ENCODE measurements at regions not wholly inside any gene's neighbourhood (a gene's known extent, or its start where the extent isn't known, plus 50 kb on each side); places are given as distances from the start of the nearest gene placed in this dataset.

GRCh38 chr17:51347851-51348584 is 87.7 kb downstream of the UTP18 start:
- H3K4me2 ChIP-seq (ENCODE audit: low read length, poor library complexity, severe bottlenecking), result no peak overlapping the region
- H3K27ac ChIP-seq (ENCODE audit: low read length, poor library complexity, severe bottlenecking), result no peak overlapping the region
- no peak overlapping the region for H2AFZ ChIP-seq (ENCODE audit: low read depth, low read length)
- H4K8ac ChIP-seq (ENCODE audit: low read length), result no peak overlapping the region
- no peak overlapping the region for H4K91ac ChIP-seq (ENCODE audit: low read length)
- no peak for DNase-seq
- H3K18ac ChIP-seq (ENCODE audit: low read depth in 1 of 2, low read length in 2 of 2), result no peak overlapping the region
- no peak overlapping the region for H2BK12ac ChIP-seq (ENCODE audit: low read length in 2 of 2)
- H3K27me3 ChIP-seq (ENCODE audit: control insufficient read depth in 1 of 2, insufficient read depth in 1 of 2, low read length in 2 of 2), result peaks cover 13 to 44% of the 10 kb centered on the region in 2 experiments
- H3K4me1 ChIP-seq (ENCODE audit: control insufficient read depth, insufficient read depth, low read depth, low read length), result no peaks in the 10 kb centered on the region
- no peaks in the 10 kb centered on the region for H3K9me3 ChIP-seq (ENCODE audit: control insufficient read depth, low read length)
- no peaks in the 10 kb centered on the region for H3K36me3 ChIP-seq (ENCODE audit: control insufficient read depth in 1 of 2, insufficient read depth in 2 of 2, low read depth in 1 of 2, low read length in 2 of 2)
- no peak overlapping the region for H2BK5ac ChIP-seq (ENCODE audit: low read depth, low read length, poor library complexity, severe bottlenecking)
- H2BK15ac ChIP-seq (ENCODE audit: low read depth, poor library complexity, severe bottlenecking), result no peak overlapping the region
- H3K4me3 ChIP-seq (ENCODE audit: insufficient read depth in 1 of 2, low read depth in 1 of 2, low read length in 2 of 2), result no peak overlapping the region
- H2AK5ac ChIP-seq (ENCODE audit: low read length, severe bottlenecking), result no peak overlapping the region
- no peak overlapping the region for H2BK120ac ChIP-seq (ENCODE audit: low read depth, low read length)
- H3K23ac ChIP-seq (ENCODE audit: low read length in 2 of 2), result no peak overlapping the region
- no peaks in the 10 kb centered on the region for H3K79me1 ChIP-seq (replicated peaks; ENCODE audit: low read length, poor library complexity, severe bottlenecking)
- H3K14ac ChIP-seq (ENCODE audit: low read length in 2 of 2), result no peak overlapping the region
- H3K4ac ChIP-seq (ENCODE audit: low read depth in 1 of 2, low read length in 2 of 2), result no peak overlapping the region
- no peak overlapping the region for H3K9ac ChIP-seq (ENCODE audit: low read length)
- WGBS, result 57% methylated on average over 1 of the region's 5 CpGs

GRCh38 chr17:51351080-51351479 is 90.7 kb downstream of the UTP18 start:
- Histone ChIP-seq H3K18ac (ENCODE audit: low read depth in 1 of 2, low read length in 2 of 2) (no peak overlapping the region), H2BK120ac (ENCODE audit: low read depth, low read length) (no peak overlapping the region), H3K27me3 (ENCODE audit: control insufficient read depth in 1 of 2, insufficient read depth in 1 of 2, low read length in 2 of 2) (peaks cover 25 to 45% of the 10 kb centered on the region in 2 experiments), H2BK5ac (ENCODE audit: low read depth, low read length, poor library complexity, severe bottlenecking) (no peak overlapping the region), H3K9me3 (ENCODE audit: control insufficient read depth, low read length) (no peaks in the 10 kb centered on the region), H3K4me1 (ENCODE audit: control insufficient read depth, insufficient read depth, low read depth, low read length) (no peaks in the 10 kb centered on the region), H3K79me1 (replicated peaks; ENCODE audit: low read length, poor library complexity, severe bottlenecking) (no peaks in the 10 kb centered on the region), H3K4me2 (ENCODE audit: low read length, poor library complexity, severe bottlenecking) (no peak overlapping the region), H3K23ac (ENCODE audit: low read length in 2 of 2) (no peak overlapping the region), H3K4ac (ENCODE audit: low read depth in 1 of 2, low read length in 2 of 2) (no peak overlapping the region), H2BK12ac (ENCODE audit: low read length in 2 of 2) (no peak overlapping the region), H2AFZ (ENCODE audit: low read depth, low read length) (no peak overlapping the region), H4K91ac (ENCODE audit: low read length) (no peak overlapping the region), H3K27ac (ENCODE audit: low read length, poor library complexity, severe bottlenecking) (no peak overlapping the region), H3K36me3 (ENCODE audit: control insufficient read depth in 1 of 2, insufficient read depth in 2 of 2, low read depth in 1 of 2, low read length in 2 of 2) (no peaks in the 10 kb centered on the region), H3K9ac (ENCODE audit: low read length) (no peak overlapping the region), H4K8ac (ENCODE audit: low read length) (no peak overlapping the region), H2BK15ac (ENCODE audit: low read depth, poor library complexity, severe bottlenecking) (no peak overlapping the region), H3K14ac (ENCODE audit: low read length in 2 of 2) (no peak overlapping the region), H3K4me3 (ENCODE audit: insufficient read depth in 1 of 2, low read depth in 1 of 2, low read length in 2 of 2) (no peak overlapping the region), H2AK5ac (ENCODE audit: low read length, severe bottlenecking) (no peak overlapping the region)
- DNase-seq, result no peak
- 75% methylated on average over 6 of the region's 6 CpGs for WGBS

GRCh38 chr17:51351890-51352289 is 91.5 kb downstream of the UTP18 start:
- Histone ChIP-seq H4K91ac (ENCODE audit: low read length) (no peak overlapping the region), H3K4me2 (ENCODE audit: low read length, poor library complexity, severe bottlenecking) (no peak overlapping the region), H2AFZ (ENCODE audit: low read depth, low read length) (no peak overlapping the region), H3K79me1 (replicated peaks; ENCODE audit: low read length, poor library complexity, severe bottlenecking) (no peaks in the 10 kb centered on the region), H2AK5ac (ENCODE audit: low read length, severe bottlenecking) (no peak overlapping the region), H2BK120ac (ENCODE audit: low read depth, low read length) (no peak overlapping the region), H2BK12ac (ENCODE audit: low read length in 2 of 2) (no peak overlapping the region), H2BK5ac (ENCODE audit: low read depth, low read length, poor library complexity, severe bottlenecking) (no peak overlapping the region), H3K36me3 (ENCODE audit: control insufficient read depth in 1 of 2, insufficient read depth in 2 of 2, low read depth in 1 of 2, low read length in 2 of 2) (no peaks in the 10 kb centered on the region), H3K14ac (ENCODE audit: low read length in 2 of 2) (no peak overlapping the region), H2BK15ac (ENCODE audit: low read depth, poor library complexity, severe bottlenecking) (no peak overlapping the region), H4K8ac (ENCODE audit: low read length) (no peak overlapping the region), H3K4me3 (ENCODE audit: insufficient read depth in 1 of 2, low read depth in 1 of 2, low read length in 2 of 2) (no peak overlapping the region), H3K4ac (ENCODE audit: low read depth in 1 of 2, low read length in 2 of 2) (no peak overlapping the region), H3K4me1 (ENCODE audit: control insufficient read depth, insufficient read depth, low read depth, low read length) (no peaks in the 10 kb centered on the region), H3K18ac (ENCODE audit: low read depth in 1 of 2, low read length in 2 of 2) (no peak overlapping the region), H3K27me3 (ENCODE audit: control insufficient read depth in 1 of 2, insufficient read depth in 1 of 2, low read length in 2 of 2) (peaks cover 32 to 46% of the 10 kb centered on the region in 2 experiments), H3K9me3 (ENCODE audit: control insufficient read depth, low read length) (no peaks in the 10 kb centered on the region), H3K9ac (ENCODE audit: low read length) (no peak overlapping the region), H3K23ac (ENCODE audit: low read length in 2 of 2) (no peak overlapping the region), H3K27ac (ENCODE audit: low read length, poor library complexity, severe bottlenecking) (no peak overlapping the region)
- WGBS, result 98% methylated on average over 3 of the region's 3 CpGs
- DNase-seq, result no peak

- DNase-seq, result no peak
- H3K9me3 ChIP-seq (ENCODE audit: control insufficient read depth, low read length), result no peaks in the 10 kb centered on the region
- H3K79me1 ChIP-seq (replicated peaks; ENCODE audit: low read length, poor library complexity, severe bottlenecking), result no peaks in the 10 kb centered on the region
- no peaks in the 10 kb centered on the region for H3K36me3 ChIP-seq (ENCODE audit: control insufficient read depth in 1 of 2, insufficient read depth in 2 of 2, low read depth in 1 of 2, low read length in 2 of 2)
- H2BK15ac ChIP-seq (ENCODE audit: low read depth, poor library complexity, severe bottlenecking), result no peak overlapping the region
- no peak overlapping the region for H2AK5ac ChIP-seq (ENCODE audit: low read length, severe bottlenecking)
- WGBS, result 29% methylated on average over 1 of the region's 1 CpG
- H3K14ac ChIP-seq (ENCODE audit: low read length in 2 of 2), result no peak overlapping the region
- H4K91ac ChIP-seq (ENCODE audit: low read length), result no peak overlapping the region
- no peaks in the 10 kb centered on the region for H3K4me1 ChIP-seq (ENCODE audit: control insufficient read depth, insufficient read depth, low read depth, low read length)
- H2AFZ ChIP-seq (ENCODE audit: low read depth, low read length), result no peak overlapping the region
- H2BK5ac ChIP-seq (ENCODE audit: low read depth, low read length, poor library complexity, severe bottlenecking), result no peak overlapping the region
- no peak overlapping the region for H4K8ac ChIP-seq (ENCODE audit: low read length)
- no peak overlapping the region for H3K4ac ChIP-seq (ENCODE audit: low read depth in 1 of 2, low read length in 2 of 2)
- no peak overlapping the region for H3K23ac ChIP-seq (ENCODE audit: low read length in 2 of 2)
- peaks cover 32 to 41% of the 10 kb centered on the region in 2 experiments for H3K27me3 ChIP-seq (ENCODE audit: control insufficient read depth in 1 of 2, insufficient read depth in 1 of 2, low read length in 2 of 2)
- no peak overlapping the region for H3K4me3 ChIP-seq (ENCODE audit: insufficient read depth in 1 of 2, low read depth in 1 of 2, low read length in 2 of 2)
- H3K9ac ChIP-seq (ENCODE audit: low read length), result no peak overlapping the region
- no peak overlapping the region for H2BK12ac ChIP-seq (ENCODE audit: low read length in 2 of 2)
- H3K4me2 ChIP-seq (ENCODE audit: low read length, poor library complexity, severe bottlenecking), result no peak overlapping the region
- no peak overlapping the region for H2BK120ac ChIP-seq (ENCODE audit: low read depth, low read length)
- H3K18ac ChIP-seq (ENCODE audit: low read depth in 1 of 2, low read length in 2 of 2), result no peak overlapping the region
- no peak overlapping the region for H3K27ac ChIP-seq (ENCODE audit: low read length, poor library complexity, severe bottlenecking)
Measured at GRCh38 chr17:51352798-51353197, 92.5 kb downstream of the UTP18 start.
